Naive thymus-derived CD4-positive, alpha-beta T cell (primary cell): ENCODE measurements at regions not wholly inside any gene's neighbourhood (a gene's known extent, or its start where the extent isn't known, plus 50 kb on each side); places are given as distances from the start of the nearest gene placed in this dataset.
"Not testable (repeated sequence)": the region's sequence is repeated elsewhere in the genome, so short reads cannot be mapped to it uniquely, and the experiment has no call there.

Experiments
- ATAC-seq: fragments of 150-1000 bp; cut with Tn5 transposase; 2 replicates; pipeline ENCODE4 v1.10.0; 2021; ENCODE audit warnings: mild to moderate bottlenecking, moderate library complexity
- CTCF ChIA-PET: fragments of 350-600 bp; sonication (Branson Sonifier 250); formaldehyde crosslinking; loops from one replicate; lab custom pipeline; 2021; ENCODE audit warnings: antibody characterized with exemption; lab: Charles Lee
- POLR2A ChIA-PET: fragments of 350-600 bp; sonication (Branson Sonifier 250); formaldehyde crosslinking; loops from one replicate; lab custom pipeline; 2021; ENCODE audit warnings: antibody characterized with exemption, inconsistent platforms; lab: Charles Lee
- DNase-seq, 9 donors: peaks; one replicate each; pipeline versions ENCODE4 v3.0.0 to v3.0.0-alpha.2; 2020 to 2022; ENCODE audit warnings: mixed read lengths in 1 of 9
- H3K27ac ChIP-seq: one replicate; pipeline ENCODE4 v1.7.0; 2013; ENCODE audit warnings: mild to moderate bottlenecking, low read depth, low read length, moderate library complexity
- H3K27me3 ChIP-seq, 2 donors: one replicate each; pipeline ENCODE4 v1.7.0; 2013; ENCODE audit warnings: low read length in 2 of 2, mild to moderate bottlenecking in 2 of 2, moderate library complexity in 2 of 2; ENCODE audit not compliant: control insufficient read depth in 2 of 2, insufficient read depth in 2 of 2
- H3K36me3 ChIP-seq, 3 experiments: 1 replicate in 2 of 3; 2 replicates in 1 of 3; pipeline ENCODE4 v1.7.0; 2013; ENCODE audit warnings: low read length in 3 of 3, mild to moderate bottlenecking in 3 of 3, moderate library complexity in 1 of 3; ENCODE audit not compliant: insufficient read depth in 3 of 3, control insufficient read depth in 2 of 3
- H3K4me1 ChIP-seq, 2 donors: one replicate each; pipeline ENCODE4 v1.7.0; 2013; ENCODE audit warnings: low read length in 2 of 2, mild to moderate bottlenecking in 2 of 2, moderate library complexity in 1 of 2; ENCODE audit not compliant: control insufficient read depth in 2 of 2, insufficient read depth in 2 of 2
- H3K4me3 ChIP-seq: 2 replicates; pipeline ENCODE4 v1.7.0; 2013; ENCODE audit warnings: mild to moderate bottlenecking, low read length
- H3K9me3 ChIP-seq, 3 experiments: 1 replicate in 2 of 3; 2 replicates in 1 of 3; pipeline ENCODE4 v1.7.0; 2013; ENCODE audit warnings: low read length in 3 of 3; ENCODE audit not compliant: control insufficient read depth in 2 of 3
- H3K27ac Mint-ChIP-seq, 9 donors: one replicate each; pipeline ENCODE4 v1.8.0; 2020 to 2022; ENCODE audit warnings: mixed read lengths in 9 of 9, mild to moderate bottlenecking in 8 of 9, moderate library complexity in 5 of 9, inconsistent platforms in 2 of 9
- H3K27me3 Mint-ChIP-seq, 5 donors: one replicate each; pipeline ENCODE4 v1.8.0; 2021 to 2022; ENCODE audit warnings: mixed read lengths in 5 of 5, mild to moderate bottlenecking in 1 of 5
- H3K36me3 Mint-ChIP-seq, 5 donors: one replicate each; pipeline ENCODE4 v1.8.0; 2020 to 2022; ENCODE audit warnings: mixed read lengths in 5 of 5, mild to moderate bottlenecking in 3 of 5, inconsistent platforms in 1 of 5
- H3K4me1 Mint-ChIP-seq, 7 donors: one replicate each; pipeline ENCODE4 v1.8.0; 2020 to 2022; ENCODE audit warnings: mixed read lengths in 7 of 7, mild to moderate bottlenecking in 3 of 7, inconsistent platforms in 1 of 7
- H3K4me3 Mint-ChIP-seq, 10 donors: one replicate each; pipeline ENCODE4 v1.8.0; 2020 to 2022; ENCODE audit warnings: mild to moderate bottlenecking in 10 of 10, mixed read lengths in 10 of 10, moderate library complexity in 6 of 10, inconsistent platforms in 2 of 10
- H3K9me3 Mint-ChIP-seq, 11 donors: one replicate each; pipeline ENCODE4 v1.8.0; 2020 to 2022; ENCODE audit warnings: mixed read lengths in 11 of 11, mild to moderate bottlenecking in 4 of 11, inconsistent platforms in 1 of 11, moderate library complexity in 1 of 11
- intact Hi-C, 2 donors: fragments of 100-400 bp; cut with micrococcal nuclease; formaldehyde crosslinking; loops; one replicate each; pipeline ENCODE4 v1.15.1; 2023

GRCh38 chr3:84692261-84692660, 266.5 kb upstream of the CADM2 start:
- Histone ChIP-seq H3K27ac (no peak overlapping the region), H3K36me3 (no peaks in the 10 kb centered on the region), H3K9me3 (no peaks in the 10 kb centered on the region), H3K4me1 (no peaks in the 10 kb centered on the region), H3K27me3 (peaks cover 0 to 2% of the 10 kb centered on the region in 2 donors), H3K4me3 (no peak overlapping the region)
- peaks cover 0 to 24% (median 9%) of the 10 kb centered on the region in 11 donors for H3K9me3 Mint-ChIP-seq
- no peaks in the 10 kb centered on the region for H3K4me1 Mint-ChIP-seq
- POLR2A ChIA-PET = no interaction called here
- H3K27ac Mint-ChIP-seq = no peak overlapping the region
- intact Hi-C loops = no loop called here
- CTCF ChIA-PET = no interaction called here
- no peaks in the 10 kb centered on the region for H3K36me3 Mint-ChIP-seq
- no peaks in the 10 kb centered on the region for H3K27me3 Mint-ChIP-seq
- H3K4me3 Mint-ChIP-seq = no peak overlapping the region
- ATAC-seq (no peak), DNase-seq (no peak)

DNA sequence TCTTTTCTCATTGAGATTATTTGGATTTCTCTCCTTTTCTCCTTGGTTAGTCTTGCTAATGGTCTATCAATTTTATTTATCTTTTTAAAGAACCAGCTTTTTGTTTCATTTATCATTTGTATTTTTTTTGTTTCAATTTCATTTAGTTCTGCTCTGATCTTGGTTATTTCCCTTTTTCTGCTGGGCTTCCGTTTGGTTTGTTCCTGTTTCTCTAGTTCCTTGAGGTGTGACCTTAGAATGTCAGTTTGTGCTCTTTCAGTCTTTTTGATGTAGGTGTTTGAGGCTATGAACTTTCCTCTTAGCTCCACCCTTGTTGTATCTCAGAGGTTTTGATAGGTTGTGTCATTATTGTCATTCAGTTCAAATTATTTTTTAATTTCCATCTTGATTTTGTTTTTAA, 248.5 kb upstream of the CADM2 start:
- DNase-seq, H3K4me1 Mint-ChIP-seq, H3K4me1 ChIP-seq, H3K27me3 ChIP-seq, H3K27ac Mint-ChIP-seq, H3K4me3 Mint-ChIP-seq, H3K27me3 Mint-ChIP-seq, ATAC-seq, CTCF ChIA-PET, intact Hi-C loops, H3K36me3 ChIP-seq, POLR2A ChIA-PET, H3K27ac ChIP-seq, H3K9me3 ChIP-seq, H3K4me3 ChIP-seq, H3K36me3 Mint-ChIP-seq: not testable (repeated sequence)
- H3K9me3 Mint-ChIP-seq = peaks cover 6 to 30% (median 16%) of the 10 kb centered on the region in 11 donors

GRCh38 chr3:84717894-84718293, 240.9 kb upstream of the CADM2 start:
- ChIA-PET CTCF (no interaction called here), POLR2A (no interaction called here)
- Histone ChIP-seq H3K27ac (no peak overlapping the region), H3K27me3 (no peaks in the 10 kb centered on the region), H3K4me3 (no peak overlapping the region), H3K4me1 (no peaks in the 10 kb centered on the region), H3K36me3 (no peaks in the 10 kb centered on the region), H3K9me3 (no peaks in the 10 kb centered on the region)
- H3K27me3 Mint-ChIP-seq = no peaks in the 10 kb centered on the region
- H3K9me3 Mint-ChIP-seq = peaks cover 3 to 26% (median 11%) of the 10 kb centered on the region in 11 donors
- no peak for DNase-seq
- H3K27ac Mint-ChIP-seq = no peak overlapping the region
- H3K4me3 Mint-ChIP-seq = no peak overlapping the region
- no peaks in the 10 kb centered on the region for H3K36me3 Mint-ChIP-seq
- intact Hi-C loops = no loop called here
- H3K4me1 Mint-ChIP-seq = no peaks in the 10 kb centered on the region
- no peak for ATAC-seq

DNA sequence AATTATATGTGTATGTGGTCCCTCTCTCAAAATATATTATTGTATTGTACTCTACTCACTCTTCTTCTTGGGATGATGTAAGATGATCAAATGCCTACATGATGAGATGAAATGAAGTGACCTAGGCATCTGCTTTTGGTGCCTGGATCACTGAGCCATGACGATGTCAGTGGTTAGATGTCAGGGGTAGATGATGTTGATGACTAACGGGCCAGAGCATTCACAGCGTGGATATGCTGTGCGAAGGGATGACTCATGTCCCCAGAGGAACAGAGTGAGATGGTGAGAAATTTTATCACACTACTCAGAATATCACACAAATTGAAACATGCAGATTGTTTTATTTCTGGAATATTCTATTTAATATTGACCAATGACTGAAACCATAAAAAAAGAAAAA, 233.9 kb upstream of the CADM2 start:
- H3K27me3 ChIP-seq = no peaks in the 10 kb centered on the region
- H3K36me3 ChIP-seq = no peaks in the 10 kb centered on the region
- peaks cover 0 to 35% (median 12%) of the 10 kb centered on the region in 11 donors for H3K9me3 Mint-ChIP-seq
- H3K27me3 Mint-ChIP-seq = no peaks in the 10 kb centered on the region
- H3K27ac ChIP-seq = no peak overlapping the region
- H3K27ac Mint-ChIP-seq = no peak overlapping the region
- POLR2A ChIA-PET = no interaction called here
- intact Hi-C loops = no loop called here
- CTCF ChIA-PET = no interaction called here
- DNase-seq = no peak
- no peaks in the 10 kb centered on the region for H3K4me1 Mint-ChIP-seq
- H3K4me3 Mint-ChIP-seq = no peak overlapping the region
- ATAC-seq = no peak
- no peaks in the 10 kb centered on the region for H3K9me3 ChIP-seq
- no peaks in the 10 kb centered on the region for H3K36me3 Mint-ChIP-seq
- no peaks in the 10 kb centered on the region for H3K4me1 ChIP-seq
- H3K4me3 ChIP-seq = no peak overlapping the region

DNA sequence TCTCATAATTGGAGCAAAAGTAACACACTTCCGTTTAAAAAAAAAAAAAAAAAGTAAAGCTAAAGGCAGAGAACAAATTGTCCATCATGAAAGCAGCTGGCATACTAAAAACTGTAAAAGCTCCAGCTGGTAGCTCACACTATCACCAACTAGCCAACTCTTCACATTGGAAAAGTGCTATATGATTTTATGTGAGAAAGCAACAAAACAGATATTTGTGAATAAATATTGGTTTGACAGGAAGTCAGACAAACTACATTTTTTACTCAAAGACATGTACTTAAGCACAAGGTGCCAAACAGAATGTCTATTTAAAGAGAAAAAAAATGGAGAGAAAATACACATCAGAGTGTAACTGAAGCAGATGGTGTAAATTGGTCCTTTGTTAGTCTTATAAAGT, 231.2 kb upstream of the CADM2 start:
- peaks cover 0 to 26% (median 7%) of the 10 kb centered on the region in 11 donors for H3K9me3 Mint-ChIP-seq
- H3K27me3 Mint-ChIP-seq = no peaks in the 10 kb centered on the region
- no peak overlapping the region for H3K4me3 ChIP-seq
- no peak for DNase-seq
- no peaks in the 10 kb centered on the region for H3K36me3 ChIP-seq
- H3K9me3 ChIP-seq = no peaks in the 10 kb centered on the region
- no peak overlapping the region for H3K27ac ChIP-seq
- ChIA-PET POLR2A (no interaction called here), CTCF (no interaction called here)
- H3K4me1 ChIP-seq = no peaks in the 10 kb centered on the region
- H3K4me1 Mint-ChIP-seq = no peaks in the 10 kb centered on the region
- intact Hi-C loops = no loop called here
- H3K4me3 Mint-ChIP-seq = no peak overlapping the region
- H3K36me3 Mint-ChIP-seq = no peaks in the 10 kb centered on the region
- H3K27me3 ChIP-seq = no peaks in the 10 kb centered on the region
- no peak overlapping the region for H3K27ac Mint-ChIP-seq
- ATAC-seq = no peak

DNA sequence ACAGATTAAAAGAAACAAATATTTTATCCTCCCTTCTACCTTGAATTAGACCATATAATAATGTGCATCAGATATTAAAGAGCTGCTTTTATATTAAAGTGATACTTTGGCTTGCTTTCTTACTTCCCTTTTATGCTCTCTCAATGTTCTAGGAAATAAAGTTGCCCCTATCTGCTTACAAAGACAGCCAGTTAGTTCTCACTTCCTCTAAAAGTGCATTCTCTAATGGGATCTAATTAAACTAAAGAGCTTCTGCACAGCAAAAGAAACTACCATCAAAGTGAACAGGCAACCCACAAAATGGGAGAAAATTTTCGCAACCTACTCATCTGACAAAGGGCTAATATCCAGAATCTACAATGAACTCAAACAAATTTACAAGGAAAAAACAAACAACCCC, 224.1 kb upstream of the CADM2 start:
- H3K36me3 Mint-ChIP-seq, H3K36me3 ChIP-seq, H3K4me1 ChIP-seq, H3K4me3 Mint-ChIP-seq, H3K27me3 ChIP-seq, H3K27me3 Mint-ChIP-seq, ATAC-seq, POLR2A ChIA-PET, DNase-seq, H3K27ac Mint-ChIP-seq, H3K4me3 ChIP-seq, H3K27ac ChIP-seq, H3K9me3 ChIP-seq, intact Hi-C loops, H3K4me1 Mint-ChIP-seq, CTCF ChIA-PET: not testable (repeated sequence)
- peaks cover 0 to 17% (median 9%) of the 10 kb centered on the region in 11 donors for H3K9me3 Mint-ChIP-seq

GRCh38 chr3:84738086-84738485, 220.7 kb upstream of the CADM2 start:
- Histone ChIP-seq H3K9me3 (no peaks in the 10 kb centered on the region), H3K36me3 (no peaks in the 10 kb centered on the region), H3K4me3 (no peak overlapping the region), H3K27ac (no peak overlapping the region), H3K4me1 (no peaks in the 10 kb centered on the region), H3K27me3 (no peaks in the 10 kb centered on the region)
- H3K4me1 Mint-ChIP-seq = no peaks in the 10 kb centered on the region
- H3K9me3 Mint-ChIP-seq = peaks cover 0 to 11% (median 4%) of the 10 kb centered on the region in 11 donors
- DNase-seq (no peak), ATAC-seq (no peak)
- intact Hi-C loops = no loop called here
- H3K36me3 Mint-ChIP-seq = no peaks in the 10 kb centered on the region
- H3K27ac Mint-ChIP-seq = no peak overlapping the region
- no peak overlapping the region for H3K4me3 Mint-ChIP-seq
- CTCF ChIA-PET = no interaction called here
- POLR2A ChIA-PET = no interaction called here
- H3K27me3 Mint-ChIP-seq = no peaks in the 10 kb centered on the region
